22Rv1 (cell line): ENCODE measurements at regions not wholly inside any gene's neighbourhood (a gene's known extent, or its start where the extent isn't known, plus 50 kb on each side); places are given as distances from the start of the nearest gene placed in this dataset.

Experiments
- ZFX ChIP-seq: fragments of 450-650 bp; IDR thresholded peaks from 2 replicates; pipeline ENCODE4 v1.6.1; 2017; ENCODE audit warnings: antibody characterized with exemption, borderline replicate concordance
- TF ChIP-seq, protein P1 (sequence below): fragments of 450-650 bp; IDR thresholded peaks from 2 replicates; pipeline ENCODE4 v1.5.1; 2017; ENCODE audit warnings: mild to moderate bottlenecking

- TF ChIP-seq, protein P1, sequence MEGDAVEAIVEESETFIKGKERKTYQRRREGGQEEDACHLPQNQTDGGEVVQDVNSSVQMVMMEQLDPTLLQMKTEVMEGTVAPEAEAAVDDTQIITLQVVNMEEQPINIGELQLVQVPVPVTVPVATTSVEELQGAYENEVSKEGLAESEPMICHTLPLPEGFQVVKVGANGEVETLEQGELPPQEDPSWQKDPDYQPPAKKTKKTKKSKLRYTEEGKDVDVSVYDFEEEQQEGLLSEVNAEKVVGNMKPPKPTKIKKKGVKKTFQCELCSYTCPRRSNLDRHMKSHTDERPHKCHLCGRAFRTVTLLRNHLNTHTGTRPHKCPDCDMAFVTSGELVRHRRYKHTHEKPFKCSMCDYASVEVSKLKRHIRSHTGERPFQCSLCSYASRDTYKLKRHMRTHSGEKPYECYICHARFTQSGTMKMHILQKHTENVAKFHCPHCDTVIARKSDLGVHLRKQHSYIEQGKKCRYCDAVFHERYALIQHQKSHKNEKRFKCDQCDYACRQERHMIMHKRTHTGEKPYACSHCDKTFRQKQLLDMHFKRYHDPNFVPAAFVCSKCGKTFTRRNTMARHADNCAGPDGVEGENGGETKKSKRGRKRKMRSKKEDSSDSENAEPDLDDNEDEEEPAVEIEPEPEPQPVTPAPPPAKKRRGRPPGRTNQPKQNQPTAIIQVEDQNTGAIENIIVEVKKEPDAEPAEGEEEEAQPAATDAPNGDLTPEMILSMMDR = no peak
- TF ChIP-seq ZFX = no peak
Measured at GRCh38 chr5:171614971-171615653, 170.5 kb upstream of the SMIM23 start.
